ENCODE measurements at regions not wholly inside any gene's neighbourhood (a gene's known extent, or its start where the extent isn't known, plus 50 kb on each side); places are given as distances from the start of the nearest gene placed in this dataset.

DNA sequence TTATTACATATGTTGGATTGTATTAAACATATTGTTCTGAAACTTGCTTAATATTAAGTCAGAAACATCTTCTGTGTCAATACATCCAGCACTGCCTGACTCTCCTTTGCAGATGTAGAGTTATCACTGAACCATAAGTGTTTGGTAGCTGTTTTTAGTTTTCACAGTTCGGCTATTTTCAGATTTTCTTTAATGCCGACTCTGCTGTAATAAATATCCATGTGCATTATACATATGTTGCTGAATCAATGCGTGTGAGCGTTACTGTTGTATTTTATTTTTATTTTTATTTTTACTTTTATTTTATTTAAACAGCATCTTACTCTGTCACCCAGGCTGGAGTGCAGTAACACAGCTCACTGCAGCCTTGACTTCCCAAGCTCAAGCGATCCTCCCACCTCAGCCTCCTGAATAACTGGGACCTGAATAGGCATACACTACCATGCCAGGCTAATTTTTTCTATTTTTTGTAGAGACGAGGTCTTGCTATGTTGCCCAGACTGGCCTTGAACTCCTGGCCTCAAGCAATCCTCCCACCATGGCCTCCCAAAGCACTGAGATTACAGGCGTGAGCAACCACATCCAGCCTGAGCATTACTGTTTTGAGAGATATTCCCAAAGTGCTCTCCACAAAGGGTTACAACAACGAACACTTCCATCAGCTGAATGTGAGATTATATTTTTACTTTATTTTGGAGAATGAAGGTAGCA is 50.7 kb upstream of the NOCT start:
- in situ Hi-C loops (cut with HindIII; ENCODE audit: low sequenced_read_pairs) = no loop called here

- in situ Hi-C loops (cut with HindIII; ENCODE audit: low sequenced_read_pairs) = no loop called here
These were observed 52.2 kb upstream of the NOCT start for GRCh38 chr4:138963412-138963811.

GRCh38 chr4:138961664-138962063 is 53.9 kb upstream of the NOCT start:
- in situ Hi-C loops (cut with HindIII; ENCODE audit: low sequenced_read_pairs) = no loop called here

- in situ Hi-C loops (cut with HindIII; ENCODE audit: low sequenced_read_pairs) = no loop called here
These were observed 54.5 kb upstream of the NOCT start for GRCh38 chr4:138961129-138961528.

GRCh38 chr4:138960175-138960710 is 55.3 kb upstream of the NOCT start:
- in situ Hi-C loops (cut with HindIII; ENCODE audit: low sequenced_read_pairs) = no loop called here

GRCh38 chr4:138959097-138959815 is 56.3 kb upstream of the NOCT start:
- in situ Hi-C loops (cut with HindIII; ENCODE audit: low sequenced_read_pairs) = no loop called here

- in situ Hi-C loops (cut with HindIII; ENCODE audit: low sequenced_read_pairs) = no loop called here
These were observed 57.1 kb upstream of the NOCT start for GRCh38 chr4:138958519-138958918.

DNA sequence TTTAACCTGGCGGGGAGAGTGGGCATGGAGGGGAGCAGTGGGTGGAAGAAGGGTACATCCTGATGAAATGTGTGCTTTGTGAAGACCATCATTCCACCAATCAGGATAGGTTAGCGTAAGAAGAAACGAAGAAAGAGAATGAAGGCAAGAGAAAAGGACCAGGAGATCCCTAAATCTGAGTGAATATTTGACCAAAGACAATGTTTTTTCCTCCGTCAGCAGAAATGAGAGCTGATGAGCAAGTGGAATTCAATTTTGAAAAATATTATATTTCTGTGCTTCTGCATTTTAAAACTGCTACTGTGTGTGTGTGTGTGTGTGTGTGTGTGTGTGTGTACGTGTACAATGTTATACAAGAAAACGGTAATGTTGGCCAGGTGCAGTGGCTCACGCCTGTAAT is 58.3 kb upstream of the NOCT start:
- in situ Hi-C loops (cut with HindIII; ENCODE audit: low sequenced_read_pairs) = no loop called here

DNA sequence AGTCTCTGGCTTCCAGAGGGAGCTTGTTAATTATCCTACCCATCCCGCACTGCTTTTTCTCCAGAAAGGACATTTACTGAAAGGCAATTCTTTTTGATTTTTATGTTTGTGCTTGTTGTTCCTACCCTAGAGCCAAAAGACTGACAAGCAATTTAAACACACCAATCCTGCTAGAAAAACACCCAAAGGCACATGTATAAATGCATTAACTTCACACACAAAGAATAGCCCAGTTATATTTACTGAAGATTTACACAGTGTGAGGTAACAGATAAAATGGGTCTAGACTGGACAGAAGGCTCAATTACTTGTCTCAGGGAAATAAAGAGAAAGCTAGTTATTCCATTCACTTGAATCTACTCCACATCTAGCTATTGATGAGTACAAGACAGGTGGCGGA is 61.2 kb upstream of the NOCT start:
- in situ Hi-C loops (cut with HindIII; ENCODE audit: low sequenced_read_pairs) = no loop called here

DNA sequence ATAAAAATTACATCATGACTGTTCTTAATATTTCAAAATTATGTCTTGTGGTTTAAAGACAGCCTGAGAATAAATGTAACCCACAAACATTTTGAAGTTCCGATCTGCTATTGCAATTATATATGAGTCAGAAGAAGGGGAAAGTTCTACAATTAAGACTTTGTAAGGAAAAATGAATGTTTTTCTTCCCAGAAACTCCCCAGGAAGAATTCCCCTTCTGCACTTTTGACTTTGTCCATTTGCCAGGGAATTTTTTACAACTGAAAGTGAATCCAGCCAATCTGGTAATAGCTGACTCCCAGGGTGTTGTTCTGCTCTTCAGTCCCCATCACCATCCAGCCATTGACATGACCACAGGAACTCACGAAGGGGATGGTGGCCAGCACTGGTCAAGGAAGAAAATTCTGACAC is 61.6 kb upstream of the NOCT start:
- in situ Hi-C loops (cut with HindIII; ENCODE audit: low sequenced_read_pairs) = no loop called here

- in situ Hi-C loops (cut with HindIII; ENCODE audit: low sequenced_read_pairs) = no loop called here
These were observed 63.2 kb upstream of the NOCT start for GRCh38 chr4:138952411-138952810.

DNA sequence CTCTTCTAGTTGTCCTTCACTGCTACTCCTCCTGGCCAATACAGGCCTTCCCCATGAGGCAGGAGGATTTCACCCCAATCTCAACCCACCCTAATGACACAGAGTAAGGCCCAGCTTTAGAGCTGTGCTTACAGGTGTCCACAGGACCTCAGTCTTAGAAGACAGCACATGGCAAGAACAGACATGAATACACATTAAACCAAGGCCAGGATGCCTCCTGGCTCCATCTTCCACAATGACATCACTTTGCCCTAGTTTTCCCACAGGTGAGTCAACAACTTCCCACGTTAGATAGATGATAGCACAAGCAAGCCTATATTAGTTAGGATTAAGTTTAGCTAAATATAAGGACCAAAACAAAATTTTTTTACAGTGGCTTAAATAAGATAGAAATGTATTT is 63.8 kb upstream of the NOCT start:
- in situ Hi-C loops (cut with HindIII; ENCODE audit: low sequenced_read_pairs) = no loop called here

DNA sequence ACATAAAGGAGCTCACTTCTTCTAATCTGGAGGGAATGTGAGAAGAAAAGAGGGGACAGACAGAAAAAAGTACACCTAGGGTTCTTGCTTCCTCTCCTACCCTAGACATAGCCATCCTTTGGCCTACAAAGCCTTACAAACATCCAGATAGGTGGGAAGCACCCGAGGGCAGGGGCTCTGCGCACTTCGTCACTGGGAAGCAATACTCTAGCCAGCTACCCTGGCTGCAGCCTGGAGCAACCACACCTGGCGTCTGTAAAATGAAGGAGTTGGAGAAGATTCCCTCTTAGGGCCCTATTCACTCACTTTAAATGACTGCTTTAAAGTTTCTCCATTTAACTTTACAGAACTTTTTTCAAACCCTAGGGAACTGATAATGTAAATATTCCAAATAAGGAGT is 65.7 kb upstream of the NOCT start:
- in situ Hi-C loops (cut with HindIII; ENCODE audit: low sequenced_read_pairs) = loop anchor here (10.0 kb wide), 1 partner anchor 375 kb away; no protein-coding TSS in a partner anchor

DNA sequence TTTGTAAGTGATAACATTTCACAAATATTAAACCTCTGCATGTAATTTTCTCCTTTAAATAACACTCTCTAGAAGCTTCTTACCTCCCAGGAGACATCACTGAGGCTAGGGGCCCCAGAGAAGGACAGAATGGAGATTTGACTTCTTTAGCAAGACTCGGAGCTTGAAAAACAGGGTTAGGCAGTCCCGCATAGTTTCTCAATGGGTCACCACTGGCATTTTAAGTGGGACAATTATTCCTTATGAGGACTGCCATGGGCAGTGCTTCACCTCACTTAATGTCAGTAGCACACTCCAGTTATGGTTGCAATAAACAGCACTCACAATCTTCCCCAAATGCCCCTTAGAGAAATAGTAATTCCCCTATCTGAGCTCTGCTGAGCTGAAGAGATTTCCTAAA is 66.7 kb upstream of the NOCT start:
- in situ Hi-C loops (cut with HindIII; ENCODE audit: low sequenced_read_pairs) = loop anchor here (10.0 kb wide), 1 partner anchor 374 kb away; no protein-coding TSS in a partner anchor

DNA sequence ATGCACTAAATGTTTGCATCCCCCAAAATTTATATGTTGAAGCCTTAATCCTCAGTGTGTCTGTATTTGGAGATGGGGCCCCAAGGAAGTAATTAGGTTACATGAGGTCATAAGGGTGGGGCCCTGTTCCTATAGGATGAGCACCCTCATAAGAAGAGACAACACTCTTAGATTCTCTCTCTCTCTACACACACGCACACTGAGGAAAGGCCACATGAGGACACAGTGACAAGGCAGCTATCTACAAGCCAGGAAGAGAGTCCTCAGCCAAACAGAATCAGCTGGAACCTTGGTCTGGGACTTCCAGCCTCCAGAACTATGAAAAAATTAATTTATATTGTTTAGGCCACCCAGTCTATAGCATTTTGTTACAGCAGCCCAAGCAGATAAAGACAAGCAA is 69.3 kb upstream of the NOCT start:
- in situ Hi-C loops (cut with HindIII; ENCODE audit: low sequenced_read_pairs) = loop anchor here (10.0 kb wide), 1 partner anchor 372 kb away; no protein-coding TSS in a partner anchor

DNA sequence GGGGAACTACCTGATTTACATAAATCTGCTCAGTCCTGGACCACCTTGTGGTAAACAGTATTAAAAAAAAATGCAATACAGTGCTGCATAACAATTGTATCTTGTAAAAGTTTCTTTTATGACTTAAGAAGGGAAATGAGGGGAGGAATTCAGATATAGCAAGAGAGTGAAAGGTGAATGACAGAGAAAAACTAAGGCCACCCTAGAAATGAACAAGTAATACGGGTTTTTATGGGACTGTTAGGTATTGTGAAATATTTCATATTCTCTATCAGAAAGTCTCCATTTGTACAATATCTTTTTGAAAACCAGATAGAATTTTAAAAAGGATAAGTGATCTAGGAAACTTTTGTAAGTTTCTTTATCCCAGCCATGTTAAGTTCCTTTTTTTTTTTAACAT is 69.7 kb upstream of the NOCT start:
- in situ Hi-C loops (cut with HindIII; ENCODE audit: low sequenced_read_pairs) = loop anchor here (10.0 kb wide), 1 partner anchor 371 kb away; no protein-coding TSS in a partner anchor

DNA sequence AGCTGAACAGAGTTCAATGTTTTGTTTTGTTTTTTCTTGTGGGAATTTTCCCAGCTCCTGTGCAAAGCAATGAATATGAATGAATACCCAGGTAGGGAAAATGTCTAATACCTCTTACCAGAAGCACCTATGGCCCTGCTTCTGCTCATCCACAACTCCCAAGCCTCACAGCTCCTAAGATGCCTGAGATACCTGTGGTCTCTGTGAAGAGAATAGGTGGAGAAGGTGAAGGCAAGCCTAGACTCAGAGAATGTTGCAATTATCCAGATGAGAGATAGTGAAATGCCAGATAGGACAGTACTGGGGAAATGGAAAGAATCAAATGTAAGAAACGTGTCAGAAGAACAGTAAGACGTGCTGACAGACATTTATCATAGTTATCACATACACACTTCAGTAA is 70.2 kb upstream of the NOCT start:
- in situ Hi-C loops (cut with HindIII; ENCODE audit: low sequenced_read_pairs) = loop anchor here (10.0 kb wide), 1 partner anchor 371 kb away; no protein-coding TSS in a partner anchor

DNA sequence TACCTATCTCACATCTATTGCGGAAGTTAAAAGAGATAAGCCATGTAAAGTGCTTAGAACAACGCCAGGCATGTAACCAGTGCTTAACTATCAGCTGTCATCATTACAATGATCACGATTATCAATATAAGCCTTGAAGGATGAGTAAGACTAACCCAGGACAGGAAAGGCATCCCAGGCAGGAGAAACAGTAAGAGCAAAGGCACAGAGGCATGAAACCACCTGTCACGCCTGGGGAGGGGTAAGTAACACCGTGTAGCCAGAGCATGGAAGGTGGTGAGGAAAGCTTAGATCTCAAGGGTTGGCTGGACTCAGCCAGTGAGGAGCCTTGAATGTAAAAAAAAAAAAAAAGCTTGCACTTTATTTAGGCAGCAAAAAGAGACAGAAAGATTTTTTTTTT is 71.7 kb upstream of the NOCT start:
- in situ Hi-C loops (cut with HindIII; ENCODE audit: low sequenced_read_pairs) = loop anchor here (10.0 kb wide), 1 partner anchor 369 kb away; no protein-coding TSS in a partner anchor

- in situ Hi-C loops (cut with HindIII; ENCODE audit: low sequenced_read_pairs) = loop anchor here (10.0 kb wide), 1 partner anchor 366 kb away; no protein-coding TSS in a partner anchor
These were observed 74.5 kb upstream of the NOCT start for GRCh38 chr4:138941037-138941436.

DNA sequence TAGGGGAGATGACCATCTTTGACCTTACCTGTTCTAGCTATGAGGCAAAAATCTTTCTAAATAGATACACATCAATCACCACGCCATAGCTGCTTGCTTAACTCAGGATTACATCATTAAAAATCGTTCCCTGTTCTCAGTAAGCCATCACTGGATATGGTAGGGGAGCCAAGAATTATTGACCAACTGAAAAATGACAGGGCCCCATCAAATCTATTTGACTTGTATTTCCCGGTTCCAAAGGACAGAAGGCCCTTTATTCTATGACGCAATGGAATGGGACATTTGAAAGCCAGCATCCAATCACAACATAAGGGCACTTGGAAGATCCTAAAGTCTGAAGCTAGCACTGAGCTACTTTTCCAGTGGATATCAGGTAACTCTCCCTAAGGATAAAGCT is 75.6 kb upstream of the NOCT start:
- in situ Hi-C loops (cut with HindIII; ENCODE audit: low sequenced_read_pairs) = loop anchor here (10.0 kb wide), 1 partner anchor 365 kb away; no protein-coding TSS in a partner anchor

GRCh38 chr4:138938366-138938690 is 77.3 kb upstream of the NOCT start:
- in situ Hi-C loops (cut with HindIII; ENCODE audit: low sequenced_read_pairs) = no loop called here

All from DLD1 (cell line).